ENCODE measurements at regions not wholly inside any gene's neighbourhood (a gene's known extent, or its start where the extent isn't known, plus 50 kb on each side); places are given as distances from the start of the nearest gene placed in this dataset.

DNA sequence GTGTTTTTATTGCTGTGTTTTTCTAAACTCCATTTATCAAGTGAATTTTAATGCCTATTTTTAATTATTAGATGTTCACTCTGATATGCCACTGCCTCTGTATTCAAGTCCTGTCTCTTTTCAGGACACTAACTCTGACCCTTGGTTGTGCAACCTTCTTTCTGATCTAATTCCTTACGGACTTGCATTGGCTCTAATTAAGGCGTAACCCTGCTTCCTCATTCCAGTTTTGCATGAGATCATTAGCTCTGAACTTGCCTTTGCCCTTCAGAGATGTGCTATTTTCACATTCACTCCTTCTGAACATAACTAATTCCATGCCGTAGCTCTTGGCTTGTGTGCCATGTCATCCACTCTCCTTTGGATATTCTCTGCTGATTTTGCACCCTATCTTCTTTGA is 162.5 kb upstream of the TMEFF2 start:
- no peak for DNase-seq

- DNase-seq, result no peak
Observed at GRCh38 chr2:192354512-192355244, 159.9 kb upstream of the TMEFF2 start.

DNA sequence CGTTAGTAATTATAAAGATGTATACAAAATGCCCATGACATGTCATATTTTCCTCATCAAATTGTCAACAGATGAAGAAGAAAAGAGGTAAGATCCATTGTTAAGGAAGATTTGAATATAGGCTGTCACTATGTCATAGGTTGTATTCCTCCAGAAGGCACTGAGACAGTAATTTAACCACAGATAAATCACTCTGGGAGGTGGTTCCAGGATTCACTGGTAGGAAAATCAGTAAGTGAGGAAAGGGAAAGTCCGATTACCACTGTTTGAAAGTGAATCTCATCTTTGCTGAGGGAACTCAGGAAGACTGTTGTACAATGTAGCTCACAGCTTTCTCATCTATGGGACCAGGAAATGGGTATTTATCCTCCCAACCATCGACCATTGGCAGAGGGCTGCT is 152.8 kb upstream of the TMEFF2 start:
- no peak for DNase-seq

DNA sequence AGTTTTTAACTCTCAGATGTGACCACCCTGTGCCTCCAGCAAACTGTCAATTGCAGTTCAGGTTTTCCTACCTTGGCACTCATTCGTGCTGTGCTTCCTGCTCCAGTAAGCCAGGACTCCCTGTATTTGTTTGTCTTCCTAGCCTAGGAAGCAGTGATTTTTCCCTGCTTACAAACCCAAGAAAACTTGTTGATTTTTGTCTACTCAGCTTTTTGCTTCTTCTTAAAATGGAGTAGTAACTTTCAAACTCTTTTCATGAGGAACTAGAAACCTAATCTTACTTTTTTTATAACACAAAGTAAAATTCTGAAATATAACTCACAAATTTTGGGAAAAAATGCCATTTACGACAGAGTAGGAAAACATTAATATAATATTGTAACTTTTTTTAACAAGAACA is 150.6 kb upstream of the TMEFF2 start:
- no peak for DNase-seq

DNA sequence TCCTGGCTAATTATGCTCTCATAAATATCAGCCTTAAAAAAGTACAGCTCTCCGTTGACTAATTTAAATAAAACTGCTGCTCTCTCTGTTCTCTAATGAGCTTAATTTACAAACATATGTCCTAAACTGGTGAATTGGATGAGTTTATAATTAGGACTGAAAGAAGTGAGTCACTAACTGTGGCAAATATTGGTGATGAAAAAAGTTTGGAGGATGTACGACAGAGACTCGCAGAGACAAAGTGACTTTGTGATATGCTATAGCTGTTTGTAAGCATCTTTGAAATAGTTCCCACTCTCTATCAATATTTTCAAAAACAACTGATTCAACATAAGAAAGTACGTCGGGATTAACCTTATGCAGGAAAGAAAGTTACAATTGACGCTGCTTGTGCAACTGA is 138.9 kb upstream of the TMEFF2 start:
- DNase-seq, result no peak

- DNase-seq, result no peak
Observed at GRCh38 chr2:192328297-192328696, 133.6 kb upstream of the TMEFF2 start.

- no peak for DNase-seq
Observed at GRCh38 chr2:192327576-192327975, 132.8 kb upstream of the TMEFF2 start.

GRCh38 chr2:192315543-192315942 is 120.8 kb upstream of the TMEFF2 start:
- no peak for DNase-seq

- no peak for DNase-seq
Observed at GRCh38 chr2:192314800-192315481, 120.2 kb upstream of the TMEFF2 start.

- no peak for DNase-seq
Observed at GRCh38 chr2:192313773-192314172, 119.0 kb upstream of the TMEFF2 start.

DNA sequence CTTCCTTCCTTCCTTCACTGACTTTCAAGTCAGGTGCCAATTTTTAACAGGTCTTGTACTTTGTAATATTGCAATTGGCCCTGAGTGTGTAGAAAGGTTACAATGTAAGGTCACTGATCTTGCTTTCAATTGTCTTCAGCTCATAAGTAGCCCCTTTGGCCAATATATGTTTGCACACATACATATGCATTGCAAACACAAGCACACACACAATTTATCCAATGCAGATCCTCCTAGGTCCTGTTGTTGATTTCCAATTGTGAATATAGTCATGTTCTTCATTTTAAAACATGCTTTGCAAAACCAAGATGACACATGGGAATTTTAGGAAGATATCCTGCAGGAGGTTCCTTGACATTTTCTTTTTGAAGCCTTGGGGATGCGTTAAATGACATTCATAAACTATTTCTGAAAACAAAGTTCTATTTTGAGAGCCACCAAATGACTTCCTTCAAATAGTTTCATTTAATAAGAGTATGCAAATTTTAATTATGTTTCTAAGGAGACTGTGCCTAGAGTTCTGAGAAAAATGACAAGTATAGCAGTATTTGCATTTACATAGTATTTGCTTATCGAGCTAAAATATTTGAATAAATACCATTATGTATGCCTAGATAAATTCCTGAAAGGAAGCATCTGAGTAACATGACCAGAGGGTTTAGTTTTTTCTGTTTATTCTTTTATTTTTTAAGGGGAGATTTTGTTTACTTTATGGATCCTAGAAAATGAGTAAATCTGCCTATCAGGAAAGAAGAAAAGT is 117.1 kb upstream of the TMEFF2 start:
- no peak for DNase-seq

DNA sequence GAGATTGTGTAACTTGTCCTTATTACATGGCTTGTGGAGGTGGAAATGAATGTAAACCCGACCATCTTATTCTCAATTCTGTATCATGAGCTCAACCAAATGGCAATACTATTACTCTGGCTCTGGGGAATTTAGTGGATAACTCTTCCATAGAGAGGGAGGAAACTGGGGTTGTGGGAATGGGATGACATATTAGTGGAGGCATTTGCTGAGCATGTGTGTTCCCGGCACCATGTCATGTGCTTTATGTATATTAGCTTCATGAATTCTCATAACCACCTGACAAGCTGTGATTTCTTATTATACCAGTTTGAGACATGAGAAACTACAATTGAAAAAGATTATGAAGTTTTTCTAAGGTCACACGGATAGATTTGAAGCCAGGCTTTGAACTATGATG is 112.8 kb upstream of the TMEFF2 start:
- DNase-seq, result no peak

GRCh38 chr2:192298664-192299063 is 103.9 kb upstream of the TMEFF2 start:
- no peak for DNase-seq

DNA sequence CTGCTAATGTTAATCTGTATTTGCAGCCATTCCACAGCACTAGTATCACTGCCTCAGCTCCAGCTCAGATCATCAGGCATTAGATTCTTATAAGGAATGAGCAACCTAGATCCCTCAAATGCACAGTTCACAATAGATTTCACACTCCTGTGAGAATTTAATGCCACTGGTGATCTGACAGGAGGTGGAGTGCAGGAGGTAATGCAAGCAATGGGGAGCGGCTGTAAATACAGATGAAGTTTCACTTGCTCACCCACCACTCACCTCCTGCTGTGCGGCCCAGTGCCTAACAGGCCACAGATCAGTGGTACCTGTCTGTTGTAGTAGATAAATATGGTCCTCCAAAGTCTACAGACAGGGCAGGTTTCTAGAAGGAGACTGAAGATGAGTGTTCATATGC is 97.7 kb upstream of the TMEFF2 start:
- no peak for DNase-seq

DNA sequence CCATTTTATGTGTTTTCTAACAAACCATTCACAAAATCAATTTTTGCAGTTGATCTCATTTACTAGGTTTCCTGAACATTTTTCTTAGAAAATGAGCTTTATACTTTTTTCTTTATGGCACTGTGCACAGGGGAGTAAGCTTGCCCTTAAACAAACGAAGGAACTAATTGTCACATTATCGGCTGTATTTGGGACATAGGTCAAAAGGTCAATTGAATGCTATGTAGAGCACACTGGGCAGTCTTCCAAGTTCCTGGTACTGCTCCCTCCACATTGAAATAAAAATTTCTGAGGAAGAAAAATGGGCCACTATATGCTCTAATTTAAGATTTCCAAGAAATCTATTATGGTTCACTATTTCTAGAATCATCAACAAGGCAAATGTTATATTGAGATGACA is 93.6 kb upstream of the TMEFF2 start:
- DNase-seq, result no peak

GRCh38 chr2:192286093-192286701 is 91.5 kb upstream of the TMEFF2 start:
- no peak for DNase-seq

DNA sequence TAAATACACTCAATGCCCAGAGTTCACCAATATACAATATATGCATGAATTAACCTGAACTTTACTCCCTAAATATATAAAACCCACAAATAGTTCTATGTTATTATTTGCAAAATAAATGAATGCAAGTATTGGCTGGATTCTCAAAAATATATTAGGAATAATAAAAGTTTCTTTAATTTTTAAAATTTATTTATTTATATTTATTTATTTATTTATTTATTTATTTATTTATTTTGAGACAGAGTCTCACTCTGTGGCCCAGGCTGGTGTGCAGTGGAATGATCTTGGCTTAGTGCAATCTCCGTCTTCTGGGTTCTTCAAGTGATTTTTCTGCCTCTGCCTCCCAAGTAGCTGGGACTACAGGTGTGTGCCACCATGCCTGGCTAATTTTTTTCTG is 88.7 kb upstream of the TMEFF2 start:
- no peak for DNase-seq

DNA sequence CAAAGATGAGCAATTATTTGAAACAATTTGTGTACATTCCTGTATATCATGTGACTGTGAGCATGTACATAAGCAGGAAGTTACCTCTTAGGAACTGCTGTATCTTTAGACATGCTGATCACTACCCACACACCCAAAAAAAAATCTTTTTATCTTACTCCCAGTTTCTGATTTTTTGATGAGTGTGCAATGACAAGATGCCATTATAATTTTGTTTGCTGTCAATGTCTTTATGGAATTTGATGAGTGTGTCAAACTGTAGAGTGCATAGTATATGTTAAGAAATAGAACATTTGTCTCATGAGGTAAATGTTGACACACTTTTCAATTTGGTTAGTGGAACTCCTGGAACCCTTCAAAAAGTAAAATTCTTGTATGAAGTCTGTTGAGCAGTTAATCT is 84.0 kb upstream of the TMEFF2 start:
- no peak for DNase-seq

DNA sequence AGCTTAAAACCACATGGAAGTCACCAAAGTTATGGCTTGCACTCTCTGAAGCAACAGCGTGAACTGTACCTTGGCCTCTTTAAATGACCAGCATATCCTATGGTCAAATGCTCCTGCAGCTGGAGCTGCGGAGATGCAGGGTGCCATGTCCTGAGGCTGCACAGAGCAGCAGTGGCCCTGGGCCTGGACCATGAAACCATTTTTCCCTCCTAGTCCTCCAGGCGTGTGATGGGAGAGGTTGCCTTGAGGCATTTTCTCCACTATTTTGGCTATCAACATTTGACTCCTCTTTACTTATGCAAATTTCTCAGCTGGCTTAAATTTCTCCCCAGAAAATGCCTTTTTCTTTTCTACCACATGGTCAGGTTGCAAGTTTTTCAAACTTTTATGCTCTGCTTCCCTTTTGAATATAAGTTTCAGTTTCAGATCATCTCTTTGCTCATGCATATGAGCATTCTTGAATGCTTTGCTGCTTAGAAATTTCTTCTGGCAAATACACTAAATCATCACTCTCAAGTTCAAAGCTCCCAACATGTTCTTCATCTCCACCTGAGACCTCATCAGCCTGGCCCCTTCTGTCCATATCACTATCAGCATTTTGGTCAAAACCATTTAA is 82.9 kb upstream of the TMEFF2 start:
- DNase-seq, result no peak

DNA sequence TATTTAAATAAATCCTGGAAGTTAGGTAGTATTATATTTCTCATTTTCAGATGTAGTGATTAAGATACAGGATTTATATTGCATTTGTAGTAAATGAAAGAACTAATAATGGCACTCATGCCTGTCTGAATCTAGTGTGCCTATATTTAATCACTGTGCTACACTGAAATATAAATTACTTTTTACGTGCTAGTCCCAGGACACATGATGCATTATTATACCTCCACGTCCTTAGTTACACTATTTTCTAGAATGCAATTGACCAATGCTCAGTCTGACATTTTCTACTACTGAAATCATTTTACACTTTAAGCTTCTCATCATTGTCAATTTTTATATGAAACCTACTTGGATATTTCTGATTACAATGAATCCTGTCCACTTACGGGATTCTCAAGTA is 80.9 kb upstream of the TMEFF2 start:
- DNase-seq, result no peak

GRCh38 chr2:192267484-192267883 is 72.8 kb upstream of the TMEFF2 start:
- no peak for DNase-seq

GRCh38 chr2:192265751-192266150 is 71.0 kb upstream of the TMEFF2 start:
- DNase-seq, result no peak

GRCh38 chr2:192254444-192254843 is 59.7 kb upstream of the TMEFF2 start:
- no peak for DNase-seq
